RCC 7860 (cell line): ENCODE measurements at regions not wholly inside any gene's neighbourhood (a gene's known extent, or its start where the extent isn't known, plus 50 kb on each side); places are given as distances from the start of the nearest gene placed in this dataset.
"Not testable (repeated sequence)": the region's sequence is repeated elsewhere in the genome, so short reads cannot be mapped to it uniquely, and the experiment has no call there.

Experiments used
- DNase-seq: peaks from one replicate; pipeline ENCODE4 v3.0.0-alpha.2; 2015; ENCODE audit warnings: low spot score
- FAIRE-seq: peaks from 2 replicates; lab custom pipeline; 2012; peaks lifted over from hg19 to GRCh38; lab: Jason Lieb, UNC

- FAIRE-seq (no peak), DNase-seq (no peak)
Measured at GRCh38 chr10:84626397-84627087, 298.2 kb downstream of the CCSER2 start.

DNA sequence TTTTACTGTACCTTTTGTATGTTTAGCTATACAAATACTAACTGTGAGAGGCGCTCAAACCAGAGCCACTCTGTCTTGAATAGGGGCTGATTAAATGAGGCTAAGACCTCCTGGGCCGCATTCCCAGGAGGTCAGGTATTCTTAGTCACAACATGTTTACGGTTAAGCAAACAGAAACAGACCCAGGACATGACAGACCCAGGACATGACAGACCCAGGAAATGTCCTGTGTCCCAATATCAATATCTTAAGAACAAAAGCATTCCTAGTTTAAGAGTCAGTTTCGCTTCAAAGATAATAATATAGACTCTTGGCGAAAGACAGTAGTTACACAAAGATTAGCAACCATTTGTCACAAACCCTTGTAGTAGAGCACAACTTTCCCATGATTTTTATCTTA lies 304.5 kb downstream of the CCSER2 start:
- FAIRE-seq, result no peak
- DNase-seq, result no peak

DNA sequence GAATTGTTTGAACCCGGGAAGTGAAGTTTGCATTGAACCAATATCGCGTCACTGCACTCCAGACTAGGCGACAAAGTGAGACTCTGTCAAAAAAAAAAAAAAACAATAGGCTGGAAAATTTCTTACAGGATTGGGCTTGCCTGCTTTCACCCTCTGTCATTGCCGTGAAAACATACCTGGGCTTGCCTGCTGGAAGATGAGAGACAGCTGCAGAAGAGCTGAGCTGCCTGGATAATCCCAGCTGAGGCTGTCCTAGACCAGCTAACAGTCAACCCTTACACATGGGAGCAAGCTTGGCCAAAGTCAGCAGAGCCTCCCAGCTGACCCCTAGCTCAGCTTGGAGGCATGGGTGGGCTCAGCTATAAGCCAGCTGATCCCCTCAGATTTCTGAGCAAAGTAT lies 306.2 kb downstream of the CCSER2 start:
- no peak for DNase-seq
- no peak for FAIRE-seq

DNA sequence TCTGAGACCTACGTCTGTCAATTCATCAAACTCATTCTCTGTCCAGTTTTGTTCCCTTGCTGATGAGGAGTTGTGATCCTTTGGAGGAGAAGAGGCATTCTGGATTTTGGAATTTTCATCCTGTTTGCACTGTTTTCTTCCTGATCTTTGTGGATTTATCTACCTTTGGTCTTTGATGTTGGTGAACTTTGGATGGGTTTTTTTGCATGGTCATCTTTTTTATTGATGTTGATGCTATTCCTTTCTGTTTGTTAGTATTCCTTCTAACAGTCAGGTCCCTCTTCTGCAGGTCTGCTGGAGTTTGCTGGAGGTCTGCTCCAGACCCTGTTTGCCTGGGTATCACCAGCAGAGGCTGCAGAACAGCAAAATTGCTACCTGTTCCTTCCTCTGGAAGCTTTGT lies 322.2 kb downstream of the CCSER2 start:
- not testable (repeated sequence) for DNase-seq, FAIRE-seq

- DNase-seq, result no peak
- FAIRE-seq, result no peak
Measured at GRCh38 chr10:84654671-84655070, 326.3 kb downstream of the CCSER2 start.

DNA sequence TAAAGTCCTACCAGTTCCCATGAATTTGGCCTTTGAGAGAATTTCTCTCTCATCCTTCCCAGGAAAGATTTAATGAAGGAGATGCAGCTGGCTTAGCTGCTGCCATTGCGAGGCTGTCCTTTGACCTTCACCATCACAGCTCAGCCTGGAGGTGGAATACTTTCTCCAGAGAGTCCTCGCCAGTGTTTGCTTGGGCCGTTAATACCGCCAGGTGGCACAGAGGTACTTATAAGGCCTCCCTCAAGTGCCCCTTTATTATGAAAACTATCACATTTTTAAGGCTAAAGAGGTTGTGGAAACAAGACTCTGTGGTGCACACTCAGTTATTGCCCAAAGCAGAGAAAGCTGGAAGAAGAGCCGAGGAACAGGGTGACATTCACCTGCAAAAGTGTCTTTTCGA lies 330.6 kb downstream of the CCSER2 start:
- FAIRE-seq, result no peak
- DNase-seq, result no peak

DNA sequence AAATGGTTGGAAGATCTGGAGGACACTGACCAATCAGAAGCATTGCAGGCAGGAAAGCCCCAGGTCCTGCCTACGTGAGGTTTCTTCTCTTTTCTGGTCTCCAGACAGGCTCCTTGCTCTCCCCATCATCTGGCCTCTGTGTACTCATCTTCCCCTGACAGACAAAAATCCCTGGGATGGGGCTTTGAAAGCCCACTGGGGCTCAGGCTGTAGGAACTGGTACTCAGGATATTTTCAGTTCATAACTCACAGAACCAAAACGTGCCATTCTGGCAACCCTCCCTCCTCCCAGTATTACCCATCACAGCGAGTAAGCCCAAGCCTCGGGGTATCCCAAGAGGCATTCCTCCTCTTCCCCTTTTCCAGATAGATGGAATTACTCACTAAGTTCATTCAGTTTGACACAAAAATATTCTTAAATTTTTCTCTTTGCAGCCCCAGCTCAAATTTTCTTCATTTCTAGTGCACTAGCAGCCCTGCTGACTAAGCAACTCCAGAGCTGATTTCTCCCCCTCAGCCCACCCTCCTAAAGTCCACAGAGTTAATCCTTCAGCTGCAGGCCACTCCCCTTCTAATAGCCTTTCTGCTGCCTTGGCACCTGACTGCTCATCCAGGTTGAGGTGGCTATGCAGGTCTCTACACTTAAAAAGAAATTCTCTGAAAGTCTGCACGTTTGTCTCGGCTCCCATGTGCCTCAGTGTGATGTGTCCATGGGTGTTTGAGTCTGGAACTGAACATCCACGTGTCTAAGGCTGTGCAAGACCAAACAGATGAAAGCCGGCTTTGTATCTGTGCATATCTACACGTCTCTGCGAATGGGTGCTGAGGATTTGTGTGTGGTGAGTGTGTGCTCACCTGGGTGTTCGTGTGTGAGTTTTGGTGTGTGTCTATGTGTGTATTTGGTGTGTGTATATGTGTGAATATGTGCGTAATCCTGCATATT lies 331.4 kb downstream of the CCSER2 start:
- FAIRE-seq (no peak), DNase-seq (no peak)

- FAIRE-seq (no peak), DNase-seq (no peak)
Measured at GRCh38 chr10:84660450-84661159, 332.2 kb downstream of the CCSER2 start.

DNA sequence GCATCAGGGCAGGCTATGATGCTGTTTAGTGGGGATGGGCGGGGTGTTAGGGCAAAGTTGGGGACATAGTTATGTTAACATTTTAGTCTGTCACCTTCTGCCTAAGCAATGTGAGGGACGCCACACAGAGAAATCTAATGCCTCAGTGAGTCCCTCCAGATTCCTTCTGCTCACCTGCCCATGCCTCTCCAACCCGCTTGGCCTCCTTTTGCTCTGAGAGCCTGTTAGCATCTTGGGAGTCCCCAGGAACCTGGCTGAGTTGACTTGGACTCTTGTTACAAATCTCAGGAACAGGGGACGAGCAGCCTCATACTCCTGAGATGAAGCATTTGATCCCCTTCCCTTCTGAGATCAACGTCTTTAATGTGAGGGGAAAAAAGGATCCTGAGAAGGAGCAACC lies 336.8 kb downstream of the CCSER2 start:
- DNase-seq (no peak), FAIRE-seq (no peak)

DNA sequence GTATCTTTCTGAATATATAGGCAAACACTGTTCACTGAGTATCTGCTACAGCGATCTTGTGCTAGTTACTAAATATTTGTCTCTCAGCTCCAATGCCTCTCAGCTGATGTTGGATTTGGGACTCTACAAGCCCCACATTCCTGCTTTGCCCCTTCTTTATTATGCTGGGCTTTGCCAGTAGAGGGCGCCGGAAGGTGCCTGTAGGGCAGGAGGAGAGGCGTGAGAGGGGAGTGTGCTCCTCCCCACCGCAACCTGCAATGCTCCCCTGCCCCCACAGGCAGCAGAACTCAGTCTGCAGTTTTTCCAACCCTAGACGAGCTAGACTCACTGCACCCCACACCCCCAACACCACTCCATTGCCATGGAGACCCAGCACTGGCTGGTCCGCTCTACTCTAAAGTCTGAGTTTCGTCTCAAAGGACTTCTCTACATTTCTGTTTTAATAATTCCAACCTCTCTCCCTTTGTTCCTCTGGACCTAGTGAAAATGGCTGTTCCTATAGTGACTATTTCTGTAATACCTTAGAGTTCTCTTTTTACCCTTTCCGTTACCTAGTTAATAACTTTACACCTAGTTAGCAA lies 337.6 kb downstream of the CCSER2 start:
- no peak for FAIRE-seq

DNA sequence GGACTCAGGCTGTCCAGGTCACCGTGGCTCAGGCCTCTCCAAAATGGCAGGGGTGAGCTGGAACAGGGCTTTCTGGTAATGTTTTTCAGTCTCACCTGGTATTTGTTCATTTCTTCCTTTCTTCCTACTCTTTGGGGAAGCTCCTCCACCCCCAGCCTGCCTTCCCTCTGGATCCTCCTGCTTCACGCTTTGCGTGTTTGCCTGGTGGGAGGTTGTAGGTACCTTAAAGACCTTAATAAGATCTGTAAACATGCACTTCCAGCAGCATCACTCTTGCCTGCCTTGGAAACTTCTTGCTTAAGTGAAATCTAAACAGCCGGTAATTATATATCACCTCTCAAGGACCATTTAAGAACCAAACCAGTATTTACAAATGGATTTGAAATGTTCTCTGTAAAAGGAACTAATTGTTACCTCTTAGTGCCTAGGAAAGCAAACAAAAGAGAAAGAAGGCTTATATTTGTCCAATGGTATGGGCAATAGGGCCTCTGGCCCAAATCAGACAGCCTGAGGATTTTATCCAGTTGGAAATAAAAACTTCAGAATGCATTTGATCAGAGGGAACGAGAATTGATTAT lies 339.9 kb downstream of the CCSER2 start:
- DNase-seq (no peak), FAIRE-seq (no peak)

More for the DNA sequence above, 337.6 kb downstream of the CCSER2 start:
- no peak for DNase-seq

DNA sequence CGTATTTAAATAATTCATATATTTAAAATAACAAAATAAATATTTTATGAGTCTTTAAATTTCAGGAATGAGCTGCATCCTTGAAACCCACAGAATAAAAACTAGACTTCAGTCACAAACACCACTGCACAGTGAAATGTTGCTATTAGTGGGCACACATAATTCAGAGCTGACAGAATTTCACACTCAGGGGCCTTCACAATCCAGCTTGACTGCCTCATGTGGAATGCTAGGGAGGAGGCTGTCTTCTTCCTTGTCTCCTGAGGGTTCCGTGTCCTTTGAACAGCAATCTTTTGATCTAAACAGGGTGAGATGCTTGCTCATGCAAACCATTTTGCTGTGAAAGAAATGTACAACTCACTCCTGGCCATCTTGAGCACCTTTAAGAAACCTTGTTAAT lies 346.7 kb downstream of the CCSER2 start:
- DNase-seq, result no peak
- FAIRE-seq, result no peak

- no peak for FAIRE-seq
- DNase-seq, result no peak
Measured at GRCh38 chr10:84676536-84676935, 348.1 kb downstream of the CCSER2 start.

- DNase-seq (no peak), FAIRE-seq (no peak)
Measured at GRCh38 chr10:84681781-84682180, 353.4 kb downstream of the CCSER2 start.

GRCh38 chr10:84683550-84683949 lies 355.2 kb downstream of the CCSER2 start:
- FAIRE-seq (no peak), DNase-seq (no peak)

- FAIRE-seq, result no peak
- no peak for DNase-seq
Measured at GRCh38 chr10:84683980-84684740, 355.8 kb downstream of the CCSER2 start.

- no peak for DNase-seq
- no peak for FAIRE-seq
Measured at GRCh38 chr10:84685047-84685660, 356.8 kb downstream of the CCSER2 start.

- DNase-seq (no peak), FAIRE-seq (no peak)
Measured at GRCh38 chr10:84693006-84693405, 364.6 kb downstream of the CCSER2 start.

DNA sequence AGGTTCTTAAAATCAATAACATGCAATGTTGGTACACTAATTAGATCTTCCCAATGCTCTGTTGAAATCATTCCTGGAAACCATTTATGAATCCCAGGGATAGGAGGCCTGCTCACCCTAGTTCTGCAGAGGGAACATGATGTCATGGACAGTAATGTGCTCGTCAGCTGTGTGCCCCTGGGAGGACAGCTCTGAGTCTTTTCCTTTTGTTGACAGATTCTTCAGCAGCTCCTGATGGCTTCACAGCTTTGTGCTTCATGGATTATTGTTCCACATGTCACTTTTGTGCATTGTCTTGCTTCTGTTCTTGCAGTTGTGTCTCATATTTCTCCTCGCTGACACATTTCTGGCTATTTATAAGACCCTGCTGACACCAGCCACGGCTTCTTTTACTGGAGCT lies 367.5 kb downstream of the CCSER2 start:
- DNase-seq (no peak), FAIRE-seq (no peak)

- FAIRE-seq (no peak), DNase-seq (no peak)
Measured at GRCh38 chr10:84696610-84697009, 368.2 kb downstream of the CCSER2 start.
